Epithelial cell of esophagus (primary cell): ENCODE measurements at regions not wholly inside any gene's neighbourhood (a gene's known extent, or its start where the extent isn't known, plus 50 kb on each side); places are given as distances from the start of the nearest gene placed in this dataset.

Source experiments
- DNase-seq: peaks from one replicate; pipeline ENCODE4 v3.0.0; 2010; ENCODE audit warnings: low read depth
- H3K4me3 ChIP-seq: 2 replicates; pipeline ENCODE4 v1.5.1; 2011; ENCODE audit warnings: mild to moderate bottlenecking, low read length, control low read depth
- TF ChIP-seq, protein P1 (sequence below): IDR thresholded peaks from 2 replicates; pipeline ENCODE4 v1.5.1; 2011; ENCODE audit warnings: low read depth, mild to moderate bottlenecking, low read length, control low read depth, inconsistent platforms; ENCODE audit not compliant: insufficient read depth; ENCODE audit errors: missing control alignments

DNA sequence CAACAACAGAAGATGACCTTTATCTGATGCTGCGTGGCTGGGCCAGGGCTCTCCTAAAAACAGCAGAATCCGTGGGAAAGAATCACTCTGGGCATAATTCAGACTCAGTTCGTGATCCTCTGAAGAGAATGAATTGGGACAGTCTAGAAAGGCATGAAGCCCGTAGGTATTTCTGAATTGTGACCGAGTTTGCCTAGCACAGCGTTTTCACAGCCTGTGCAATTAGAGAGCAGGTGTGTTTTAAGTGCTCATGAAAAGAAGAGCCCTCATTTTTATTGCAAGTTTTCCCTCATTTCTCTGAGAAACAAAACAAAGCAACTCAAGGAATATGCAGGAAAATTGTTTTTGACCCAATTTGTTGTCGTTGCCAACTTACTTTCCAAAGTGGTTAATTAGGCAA, 366.2 kb downstream of the WDR11 start:
- TF ChIP-seq, protein P1, sequence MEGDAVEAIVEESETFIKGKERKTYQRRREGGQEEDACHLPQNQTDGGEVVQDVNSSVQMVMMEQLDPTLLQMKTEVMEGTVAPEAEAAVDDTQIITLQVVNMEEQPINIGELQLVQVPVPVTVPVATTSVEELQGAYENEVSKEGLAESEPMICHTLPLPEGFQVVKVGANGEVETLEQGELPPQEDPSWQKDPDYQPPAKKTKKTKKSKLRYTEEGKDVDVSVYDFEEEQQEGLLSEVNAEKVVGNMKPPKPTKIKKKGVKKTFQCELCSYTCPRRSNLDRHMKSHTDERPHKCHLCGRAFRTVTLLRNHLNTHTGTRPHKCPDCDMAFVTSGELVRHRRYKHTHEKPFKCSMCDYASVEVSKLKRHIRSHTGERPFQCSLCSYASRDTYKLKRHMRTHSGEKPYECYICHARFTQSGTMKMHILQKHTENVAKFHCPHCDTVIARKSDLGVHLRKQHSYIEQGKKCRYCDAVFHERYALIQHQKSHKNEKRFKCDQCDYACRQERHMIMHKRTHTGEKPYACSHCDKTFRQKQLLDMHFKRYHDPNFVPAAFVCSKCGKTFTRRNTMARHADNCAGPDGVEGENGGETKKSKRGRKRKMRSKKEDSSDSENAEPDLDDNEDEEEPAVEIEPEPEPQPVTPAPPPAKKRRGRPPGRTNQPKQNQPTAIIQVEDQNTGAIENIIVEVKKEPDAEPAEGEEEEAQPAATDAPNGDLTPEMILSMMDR: no peak
- DNase-seq: no peak
- no peak overlapping the region for H3K4me3 ChIP-seq

DNA sequence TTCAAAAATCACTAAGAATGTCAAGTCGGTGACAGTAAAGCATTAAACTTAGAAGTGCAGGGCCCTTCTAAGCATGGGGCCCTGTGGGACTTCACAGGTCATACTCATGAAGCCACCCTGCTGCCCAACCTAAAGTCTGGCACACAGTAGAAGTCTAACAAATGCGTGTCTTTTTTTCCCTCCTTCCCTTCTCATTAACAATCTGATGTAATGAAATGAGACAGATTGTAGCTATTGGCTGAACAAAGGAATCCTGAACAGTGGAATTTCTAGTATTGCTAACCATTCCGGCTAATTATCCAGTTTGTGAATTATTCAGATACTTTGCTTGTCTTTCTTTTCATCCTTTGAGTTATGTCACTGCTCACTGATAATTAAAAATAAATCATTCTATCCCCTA, 369.9 kb downstream of the WDR11 start:
- H3K4me3 ChIP-seq: no peak overlapping the region
- TF ChIP-seq, protein P1: no peak
- DNase-seq: no peak

DNA sequence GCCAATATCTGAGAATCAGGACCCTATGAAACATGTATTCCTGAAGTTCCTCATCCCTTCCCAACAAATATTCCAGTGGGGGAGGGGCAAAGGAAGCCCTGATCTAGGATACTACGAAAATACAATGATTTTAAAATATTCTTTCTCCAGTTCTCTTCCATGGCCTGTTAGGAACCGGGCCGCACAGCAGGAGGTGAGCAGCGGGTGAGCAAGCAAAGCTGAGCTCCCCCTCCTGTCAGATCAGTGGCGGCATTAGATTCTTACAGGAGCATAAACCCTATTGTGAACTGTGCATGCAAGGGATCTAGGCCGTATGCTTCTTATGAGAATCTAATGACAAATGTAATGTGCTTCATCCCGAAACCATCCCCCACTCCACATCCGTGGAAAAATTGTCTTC, 370.8 kb downstream of the WDR11 start:
- H3K4me3 ChIP-seq: no peak overlapping the region
- DNase-seq: no peak
- TF ChIP-seq, protein P1: no peak

DNA sequence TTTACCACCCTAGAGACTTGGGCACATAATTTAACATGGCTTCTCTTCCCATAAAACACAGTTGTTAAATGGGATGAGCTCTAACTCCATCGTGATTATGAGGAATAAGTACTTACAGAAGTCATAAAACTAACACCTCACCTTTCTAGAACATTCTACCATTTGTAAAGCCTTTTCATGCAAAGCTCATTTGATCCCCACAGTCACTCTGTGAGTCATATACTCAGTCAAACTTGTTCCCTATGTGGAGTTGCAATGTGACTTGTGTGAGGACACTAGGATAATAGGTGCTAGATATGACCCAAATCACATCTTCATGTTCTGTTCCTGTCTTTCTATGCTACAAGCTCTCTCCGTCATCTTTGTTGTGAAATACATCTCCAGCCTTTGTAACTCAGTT, 371.7 kb downstream of the WDR11 start:
- TF ChIP-seq, protein P1: no peak
- peak; percentile 35 for DNase-seq
- H3K4me3 ChIP-seq: no peak overlapping the region

DNA sequence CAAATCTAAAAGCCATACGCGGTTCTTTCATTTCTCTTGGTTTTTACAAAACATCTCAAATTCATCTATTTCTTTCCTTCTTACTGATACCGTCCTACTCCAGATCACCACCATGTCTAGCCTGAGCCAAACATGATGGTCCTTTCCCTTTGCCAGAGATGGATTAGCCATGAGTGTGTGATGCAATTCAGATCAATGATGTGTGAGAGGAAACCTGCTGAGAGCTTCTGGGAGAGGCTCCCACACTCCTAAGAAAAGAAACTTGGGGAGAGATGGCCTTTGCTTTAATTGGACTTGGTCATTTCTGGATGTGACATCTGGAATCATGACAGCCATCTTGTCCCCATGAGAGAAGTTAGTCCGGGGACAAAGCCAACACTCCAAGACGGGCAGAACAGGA, 367.2 kb downstream of the FGFR2 start:
- TF ChIP-seq, protein P1: no peak
- no peak overlapping the region for H3K4me3 ChIP-seq
- DNase-seq: no peak

DNA sequence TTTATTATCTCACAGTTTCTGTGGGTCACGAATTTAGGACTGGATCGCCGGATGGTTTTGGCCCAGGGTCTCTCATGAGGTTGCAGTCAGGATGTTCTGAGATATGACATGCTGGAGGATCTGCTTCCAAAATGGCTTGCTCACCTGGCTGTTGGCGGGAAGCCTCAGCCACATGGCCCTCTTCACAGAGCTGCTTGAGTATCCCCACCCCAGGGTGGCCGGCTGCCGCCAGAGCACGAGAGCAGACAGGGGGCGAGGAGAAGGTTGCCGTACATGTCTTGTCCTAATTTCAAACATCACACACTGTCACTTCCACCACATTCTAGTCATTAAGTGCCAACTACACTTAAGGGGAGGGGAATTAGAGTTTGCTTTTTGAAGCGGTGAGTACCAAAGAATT, 365.8 kb downstream of the FGFR2 start:
- no peak for DNase-seq
- H3K4me3 ChIP-seq: no peak overlapping the region
- TF ChIP-seq, protein P1: no peak

DNA sequence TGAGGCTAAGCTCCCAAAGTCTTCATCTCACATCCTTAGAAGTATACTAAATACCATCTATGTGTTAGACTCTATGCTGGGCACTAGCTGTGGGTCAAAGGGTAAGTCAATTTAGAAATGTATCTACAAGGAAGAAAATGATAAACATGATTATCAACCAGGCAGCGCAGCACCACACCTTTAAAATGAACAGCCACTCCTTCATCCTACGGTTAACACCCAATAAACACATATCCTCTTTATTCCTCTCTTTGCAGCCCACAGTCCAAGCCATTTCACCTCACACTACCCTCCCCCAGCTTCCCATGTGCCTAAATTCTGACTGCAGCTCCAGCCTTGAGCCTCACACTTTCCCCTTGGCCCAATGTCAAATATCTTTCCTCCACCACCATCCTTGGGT, 362.6 kb downstream of the FGFR2 start:
- TF ChIP-seq, protein P1: no peak
- DNase-seq: no peak
- no peak overlapping the region for H3K4me3 ChIP-seq
